ENCODE measurements at regions not wholly inside any gene's neighbourhood (a gene's known extent, or its start where the extent isn't known, plus 50 kb on each side); places are given as distances from the start of the nearest gene placed in this dataset.

DNA sequence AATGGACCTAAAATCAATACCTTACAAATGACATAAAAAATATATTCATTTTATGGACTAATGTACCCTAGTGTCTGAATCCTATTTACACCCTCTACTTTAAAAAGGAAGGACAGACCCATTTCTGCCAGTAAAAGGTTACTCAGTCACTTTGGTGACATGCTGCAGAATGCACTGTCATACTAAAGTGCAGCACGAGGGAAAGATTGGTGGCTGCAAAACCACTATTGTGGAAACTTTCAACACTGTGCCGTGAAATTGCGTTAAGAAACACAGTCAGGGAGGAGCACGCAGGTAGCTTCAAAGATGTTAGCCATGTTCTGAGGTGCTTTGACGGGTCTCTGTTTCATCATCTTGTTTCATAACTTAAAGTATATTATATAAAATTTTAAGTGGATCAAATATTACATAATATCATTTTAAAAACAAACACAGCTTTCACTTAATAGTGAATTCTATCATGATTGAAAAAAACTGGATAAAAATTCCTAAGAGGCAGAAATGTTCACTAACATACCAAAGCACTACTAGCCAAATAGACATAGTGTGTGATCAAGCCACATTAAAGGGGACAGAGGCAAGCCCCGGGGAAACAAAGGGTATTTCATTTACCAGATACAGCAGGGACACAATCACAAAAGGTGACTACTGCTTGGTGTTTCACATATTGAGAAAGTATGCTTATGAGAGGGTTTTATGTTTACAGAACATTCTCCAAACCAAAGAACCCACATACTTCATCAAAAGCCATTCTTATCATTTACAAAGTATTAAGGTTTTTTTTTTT lies 330.8 kb upstream of the SOX5 start:
- TF ChIP-seq, protein P1, sequence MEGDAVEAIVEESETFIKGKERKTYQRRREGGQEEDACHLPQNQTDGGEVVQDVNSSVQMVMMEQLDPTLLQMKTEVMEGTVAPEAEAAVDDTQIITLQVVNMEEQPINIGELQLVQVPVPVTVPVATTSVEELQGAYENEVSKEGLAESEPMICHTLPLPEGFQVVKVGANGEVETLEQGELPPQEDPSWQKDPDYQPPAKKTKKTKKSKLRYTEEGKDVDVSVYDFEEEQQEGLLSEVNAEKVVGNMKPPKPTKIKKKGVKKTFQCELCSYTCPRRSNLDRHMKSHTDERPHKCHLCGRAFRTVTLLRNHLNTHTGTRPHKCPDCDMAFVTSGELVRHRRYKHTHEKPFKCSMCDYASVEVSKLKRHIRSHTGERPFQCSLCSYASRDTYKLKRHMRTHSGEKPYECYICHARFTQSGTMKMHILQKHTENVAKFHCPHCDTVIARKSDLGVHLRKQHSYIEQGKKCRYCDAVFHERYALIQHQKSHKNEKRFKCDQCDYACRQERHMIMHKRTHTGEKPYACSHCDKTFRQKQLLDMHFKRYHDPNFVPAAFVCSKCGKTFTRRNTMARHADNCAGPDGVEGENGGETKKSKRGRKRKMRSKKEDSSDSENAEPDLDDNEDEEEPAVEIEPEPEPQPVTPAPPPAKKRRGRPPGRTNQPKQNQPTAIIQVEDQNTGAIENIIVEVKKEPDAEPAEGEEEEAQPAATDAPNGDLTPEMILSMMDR (conservative IDR thresholded peaks at IDR 0.05) = no peak
- H3K27ac ChIP-seq = no peak overlapping the region

DNA sequence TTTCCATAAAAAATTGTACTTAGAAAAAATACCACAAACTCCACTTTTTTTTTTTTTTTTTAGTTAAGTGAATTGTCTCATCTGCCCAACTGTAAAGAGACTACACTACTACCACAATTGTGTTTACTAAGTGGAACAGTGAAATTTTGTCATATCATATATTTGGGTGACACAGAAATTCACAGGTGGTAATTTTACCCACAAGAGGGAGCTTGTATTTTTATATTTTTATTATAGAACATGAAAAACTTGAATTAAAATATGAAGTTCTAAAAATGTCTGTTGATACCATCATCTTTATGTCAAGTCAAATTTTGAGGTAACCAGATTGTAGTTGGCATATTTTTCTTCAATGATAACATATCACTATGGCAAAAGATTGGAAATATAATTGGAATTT lies 329.4 kb upstream of the SOX5 start:
- H3K27ac ChIP-seq = no peak overlapping the region
- TF ChIP-seq, protein P1 (conservative IDR thresholded peaks at IDR 0.05) = no peak; the same call in 1 of the 2 replicates

DNA sequence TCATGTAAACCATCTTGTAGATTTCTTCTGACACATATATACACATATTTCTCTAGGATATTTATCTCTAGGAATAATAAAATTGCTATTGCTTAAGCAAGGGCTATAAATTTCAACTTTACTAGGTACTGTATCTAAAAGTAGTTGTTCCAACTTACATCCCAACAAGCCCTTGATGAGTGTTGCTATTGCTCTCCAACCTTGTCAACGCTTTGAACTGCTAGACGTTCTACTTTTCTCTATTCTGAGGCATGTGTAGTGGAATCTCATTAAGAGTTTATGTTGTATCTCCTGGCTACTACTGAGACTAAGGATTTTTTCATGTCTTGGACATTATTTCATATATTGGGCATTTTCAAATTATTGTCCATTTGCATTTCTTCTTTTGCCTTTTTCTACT lies 321.5 kb upstream of the SOX5 start:
- TF ChIP-seq, protein P1 (conservative IDR thresholded peaks at IDR 0.05) = no peak
- H3K27ac ChIP-seq = no peak overlapping the region

DNA sequence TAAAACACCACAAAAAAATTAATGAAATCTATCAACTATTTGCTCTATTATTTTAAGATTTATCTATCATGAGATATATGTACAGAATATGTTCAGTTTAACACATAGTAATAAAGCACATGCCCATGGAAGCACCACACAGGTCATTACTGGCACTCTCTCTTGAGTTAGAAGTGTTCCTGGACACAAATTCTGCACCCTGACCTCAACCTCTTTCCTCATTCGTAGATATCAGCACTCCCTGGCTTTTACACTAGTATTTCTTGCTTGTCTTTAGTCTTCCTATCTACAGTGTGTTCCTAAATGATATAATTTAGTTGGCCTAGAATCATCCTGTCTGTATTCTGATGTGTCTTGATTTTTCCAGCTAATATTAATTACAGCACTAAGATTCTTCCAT lies 321.0 kb upstream of the SOX5 start:
- H3K27ac ChIP-seq = no peak overlapping the region
- TF ChIP-seq, protein P1 (conservative IDR thresholded peaks at IDR 0.05) = no peak

DNA sequence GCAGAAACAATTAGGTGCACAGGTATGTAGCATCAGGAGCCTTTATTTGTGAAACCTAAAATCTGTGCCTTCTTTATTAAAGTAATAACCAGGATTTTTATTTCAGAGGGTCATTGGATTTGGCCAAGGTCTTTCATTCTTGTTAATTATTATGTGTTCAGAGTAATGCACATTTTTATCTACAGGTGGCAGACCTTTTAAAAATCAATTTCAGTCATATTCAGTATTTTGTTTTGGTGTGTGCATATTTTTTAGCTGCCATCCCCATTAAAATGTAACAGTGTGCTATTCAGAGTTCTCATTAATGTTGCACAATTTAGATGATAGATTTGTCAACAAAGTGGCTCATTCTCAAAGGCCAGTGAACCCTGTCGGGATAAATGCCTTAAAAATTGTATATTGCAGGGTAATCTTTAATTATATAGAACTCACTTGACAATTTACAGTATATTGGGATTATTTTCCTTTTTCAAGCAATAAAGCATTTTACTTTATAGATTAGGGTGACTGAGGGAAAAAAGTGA lies 319.3 kb upstream of the SOX5 start:
- TF ChIP-seq, protein P1 (conservative IDR thresholded peaks at IDR 0.05) = peak; percentile 38

DNA sequence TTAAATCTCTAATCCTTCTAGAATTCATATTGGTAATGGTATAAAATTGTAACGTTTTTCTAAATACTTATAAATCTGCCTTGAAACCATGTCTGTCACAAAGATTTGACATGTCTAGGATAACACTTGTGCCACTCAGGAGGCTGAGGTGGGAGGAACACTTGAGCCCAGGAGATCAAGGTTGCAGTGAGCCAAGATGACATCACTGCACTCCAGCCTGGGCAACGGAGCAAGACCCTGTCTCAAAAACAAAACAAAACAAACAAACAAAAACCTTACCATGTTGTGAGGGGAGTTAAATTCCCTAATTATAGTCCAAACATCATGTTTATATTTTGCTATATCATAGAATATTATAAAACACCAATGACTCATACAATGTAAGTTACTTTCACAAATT lies 317.5 kb upstream of the SOX5 start:
- H3K27ac ChIP-seq = no peak overlapping the region
- TF ChIP-seq, protein P1 (conservative IDR thresholded peaks at IDR 0.05) = no peak

More for the DNA sequence above, 319.3 kb upstream of the SOX5 start:
- no peak overlapping the region for H3K27ac ChIP-seq

DNA sequence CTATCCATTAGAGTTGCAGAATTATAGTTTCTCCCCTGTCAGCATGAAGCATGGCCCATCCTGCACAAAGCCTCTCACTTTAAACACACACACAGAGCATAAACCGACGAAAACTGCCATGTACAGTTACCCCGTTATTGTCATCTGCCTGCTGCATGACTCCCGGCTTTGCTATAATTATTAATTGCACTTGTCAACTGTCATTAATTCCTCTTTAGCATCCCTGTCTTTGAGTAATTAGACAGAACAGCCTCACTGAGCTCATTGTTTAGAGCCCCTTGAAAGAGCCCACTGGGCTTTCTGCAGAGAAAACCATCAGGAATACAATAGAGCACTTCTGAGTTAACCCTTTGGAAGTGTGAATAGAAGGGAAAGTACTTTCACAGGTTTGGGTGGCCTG lies 307.2 kb upstream of the SOX5 start:
- H3K27ac ChIP-seq = no peak overlapping the region
- TF ChIP-seq, protein P1 (conservative IDR thresholded peaks at IDR 0.05) = no peak

Measured in VCaP (cell line).